Kidney epithelial cell (primary cell): ENCODE measurements at regions not wholly inside any gene's neighbourhood (a gene's known extent, or its start where the extent isn't known, plus 50 kb on each side); places are given as distances from the start of the nearest gene placed in this dataset.
"Not testable (repeated sequence)": the region's sequence is repeated elsewhere in the genome, so short reads cannot be mapped to it uniquely, and the experiment has no call there.

Experiments
- DNase-seq: peaks from one replicate; pipeline ENCODE4 v3.0.0-alpha.2; 2010; ENCODE audit warnings: low read depth
- H3K27me3 ChIP-seq: 2 replicates; pipeline ENCODE4 v1.6.0; 2011; ENCODE audit warnings: low read length; ENCODE audit not compliant: control insufficient read depth, insufficient read depth
- H3K36me3 ChIP-seq: 2 replicates; pipeline ENCODE4 v1.5.1; 2011; ENCODE audit warnings: low read length; ENCODE audit not compliant: control insufficient read depth, insufficient read depth
- H3K4me3 ChIP-seq: 2 replicates; pipeline ENCODE4 v1.5.1; 2011; ENCODE audit warnings: low read depth, mild to moderate bottlenecking, control low read depth, low read length
- TF ChIP-seq, protein P1 (sequence below): IDR thresholded peaks from 2 replicates; pipeline ENCODE4 v1.5.1; 2011; ENCODE audit warnings: mild to moderate bottlenecking, moderate library complexity, low read length, control low read depth, inconsistent platforms; ENCODE audit not compliant: insufficient read depth, poor library complexity, severe bottlenecking

DNA sequence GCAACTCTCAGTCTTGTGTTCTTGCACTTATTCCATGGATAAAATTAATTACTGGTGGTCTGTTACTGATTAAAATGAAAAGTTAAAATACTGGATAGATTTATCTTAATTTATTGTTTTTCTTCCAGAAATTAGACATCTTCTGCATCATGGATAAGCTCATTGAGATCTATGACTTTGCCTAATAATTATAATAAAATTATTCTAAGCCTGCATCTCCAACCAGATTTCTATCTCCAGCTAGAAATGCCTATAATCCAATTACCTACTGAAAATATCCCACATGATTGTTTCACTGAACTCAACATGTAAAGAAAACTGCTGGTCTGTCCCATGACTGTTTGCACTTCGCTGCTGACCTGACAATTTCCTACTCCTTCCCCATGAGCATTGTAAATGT lies 88.3 kb upstream of the ACBD5 start:
- H3K4me3 ChIP-seq: no peak overlapping the region
- no peak for DNase-seq
- TF ChIP-seq, protein P1, sequence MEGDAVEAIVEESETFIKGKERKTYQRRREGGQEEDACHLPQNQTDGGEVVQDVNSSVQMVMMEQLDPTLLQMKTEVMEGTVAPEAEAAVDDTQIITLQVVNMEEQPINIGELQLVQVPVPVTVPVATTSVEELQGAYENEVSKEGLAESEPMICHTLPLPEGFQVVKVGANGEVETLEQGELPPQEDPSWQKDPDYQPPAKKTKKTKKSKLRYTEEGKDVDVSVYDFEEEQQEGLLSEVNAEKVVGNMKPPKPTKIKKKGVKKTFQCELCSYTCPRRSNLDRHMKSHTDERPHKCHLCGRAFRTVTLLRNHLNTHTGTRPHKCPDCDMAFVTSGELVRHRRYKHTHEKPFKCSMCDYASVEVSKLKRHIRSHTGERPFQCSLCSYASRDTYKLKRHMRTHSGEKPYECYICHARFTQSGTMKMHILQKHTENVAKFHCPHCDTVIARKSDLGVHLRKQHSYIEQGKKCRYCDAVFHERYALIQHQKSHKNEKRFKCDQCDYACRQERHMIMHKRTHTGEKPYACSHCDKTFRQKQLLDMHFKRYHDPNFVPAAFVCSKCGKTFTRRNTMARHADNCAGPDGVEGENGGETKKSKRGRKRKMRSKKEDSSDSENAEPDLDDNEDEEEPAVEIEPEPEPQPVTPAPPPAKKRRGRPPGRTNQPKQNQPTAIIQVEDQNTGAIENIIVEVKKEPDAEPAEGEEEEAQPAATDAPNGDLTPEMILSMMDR: no peak
- H3K36me3 ChIP-seq: no peaks in the 10 kb centered on the region
- H3K27me3 ChIP-seq: no peaks in the 10 kb centered on the region

DNA sequence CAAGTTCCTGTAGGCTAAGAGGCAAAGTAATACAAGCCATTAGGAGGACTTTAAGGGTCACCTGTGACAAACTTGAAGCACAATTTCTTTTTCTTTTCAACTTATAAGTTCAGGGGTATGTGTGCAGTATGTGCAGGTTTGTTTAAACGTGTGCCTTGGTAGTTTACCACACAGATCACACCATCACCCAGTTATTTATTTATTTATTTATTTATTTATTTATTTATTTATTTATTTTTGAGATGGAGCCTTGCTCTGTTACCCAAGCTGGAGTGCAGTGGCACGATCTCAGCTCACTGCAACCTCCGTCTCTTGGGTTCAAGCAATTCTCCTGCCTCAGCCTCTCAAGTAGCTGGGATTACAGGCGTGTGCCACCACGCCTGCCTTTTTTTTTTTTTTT lies 86.2 kb upstream of the ACBD5 start:
- not testable (repeated sequence) for H3K36me3 ChIP-seq, H3K4me3 ChIP-seq, DNase-seq, H3K27me3 ChIP-seq

- no peaks in the 10 kb centered on the region for H3K36me3 ChIP-seq
- H3K27me3 ChIP-seq: no peaks in the 10 kb centered on the region
- DNase-seq: peak; percentile 48
- TF ChIP-seq, protein P1: no peak
- peak overlapping the region; percentile 31 for H3K4me3 ChIP-seq
These were observed 79.3 kb upstream of the ACBD5 start for GRCh38 chr10:27319752-27320431.

DNA sequence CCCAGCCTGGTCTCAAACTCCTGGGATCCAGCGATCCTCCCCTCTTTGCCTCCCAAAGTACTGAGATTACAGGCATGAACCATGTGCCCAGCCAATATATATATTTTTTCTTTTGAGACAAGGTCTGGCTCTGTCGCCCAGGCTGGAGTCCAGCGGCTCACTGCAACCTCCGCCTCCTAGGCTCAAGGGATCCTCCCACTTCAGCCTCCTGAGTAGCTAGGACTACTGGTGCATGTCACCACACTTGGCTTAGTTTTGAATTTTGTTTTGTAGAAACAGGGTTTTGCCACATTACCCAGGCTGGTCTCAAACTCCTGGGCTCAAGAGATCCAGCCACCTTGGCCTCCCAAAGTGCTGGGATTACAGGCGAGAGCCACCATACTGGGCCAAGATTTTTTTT lies 78.5 kb upstream of the ACBD5 start:
- H3K36me3 ChIP-seq, H3K27me3 ChIP-seq, DNase-seq, H3K4me3 ChIP-seq: not testable (repeated sequence)

DNA sequence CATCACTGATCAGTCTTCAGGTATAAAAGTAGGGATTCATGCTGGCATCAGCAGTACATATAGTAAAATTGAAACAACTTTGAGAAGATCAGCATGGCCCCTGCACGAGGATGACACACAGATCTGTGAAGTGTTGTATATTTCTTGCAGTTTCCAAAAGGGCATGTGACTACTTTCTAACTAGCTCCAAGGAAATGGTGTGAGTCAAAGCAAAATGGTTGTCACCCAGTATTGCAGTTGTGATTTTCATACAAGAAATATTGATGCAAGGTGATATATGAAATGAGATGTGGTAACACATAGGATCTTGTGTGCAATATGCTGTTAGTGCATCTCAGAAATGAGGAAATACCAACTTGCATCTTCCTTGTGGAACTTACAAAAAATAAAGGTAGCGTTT lies 74.5 kb upstream of the ACBD5 start:
- DNase-seq, H3K36me3 ChIP-seq, H3K4me3 ChIP-seq, H3K27me3 ChIP-seq: not testable (repeated sequence)

GRCh38 chr10:27313586-27313985 lies 73.0 kb upstream of the ACBD5 start:
- not testable (repeated sequence) for H3K36me3 ChIP-seq, H3K27me3 ChIP-seq, DNase-seq, H3K4me3 ChIP-seq

DNA sequence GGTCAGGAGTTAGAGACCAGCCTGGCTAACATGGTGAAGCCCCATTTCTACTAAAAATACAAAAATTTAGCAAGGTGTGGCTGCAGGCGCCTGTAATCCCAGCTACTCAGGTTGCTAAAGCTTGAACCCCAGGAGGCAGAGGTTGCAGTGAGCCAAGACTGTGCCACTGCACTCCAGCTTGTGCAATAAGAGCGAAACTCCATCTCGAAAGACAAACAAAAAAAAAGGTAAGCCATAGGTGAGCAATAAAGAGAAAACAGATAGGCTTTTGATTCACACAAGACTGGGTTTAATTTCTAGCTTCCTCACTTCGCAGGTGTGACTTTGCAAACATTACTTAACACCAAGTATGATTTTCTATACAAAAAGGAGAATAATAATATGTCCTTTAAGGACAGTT lies 72.3 kb upstream of the ACBD5 start:
- TF ChIP-seq, protein P1: no peak
- DNase-seq: no peak
- Histone ChIP-seq H3K27me3 (no peaks in the 10 kb centered on the region), H3K4me3 (no peak overlapping the region), H3K36me3 (no peaks in the 10 kb centered on the region)

- H3K4me3 ChIP-seq, H3K36me3 ChIP-seq, DNase-seq, H3K27me3 ChIP-seq: not testable (repeated sequence)
These were observed 71.2 kb upstream of the ACBD5 start for GRCh38 chr10:27311809-27312208.

- H3K27me3 ChIP-seq, H3K36me3 ChIP-seq, H3K4me3 ChIP-seq, DNase-seq: not testable (repeated sequence)
These were observed 57.9 kb upstream of the ACBD5 start for GRCh38 chr10:27298522-27298850.
